Breast epithelium (tissue), 4 donors: ENCODE measurements at regions not wholly inside any gene's neighbourhood (a gene's known extent, or its start where the extent isn't known, plus 50 kb on each side); places are given as distances from the start of the nearest gene placed in this dataset.

Experiments used
- DNase-seq, 2 donors: peaks; one replicate each; pipeline ENCODE4 v3.0.0-alpha.2; 2019; ENCODE audit warnings: low spot score in 2 of 2
- H3K27ac ChIP-seq, 2 donors: fragments of 200-600 bp; sonication (generic) in 1 of 2; one replicate each; pipeline ENCODE4 v1.5.1; 2016 to 2019; ENCODE audit warnings: mild to moderate bottlenecking in 1 of 2
- H3K27me3 ChIP-seq, 2 donors: fragments of 200-600 bp; sonication (generic) in 1 of 2; one replicate each; pipeline versions ENCODE4 v1.5.1 to v1.6.0; 2017 to 2019; ENCODE audit warnings: control low read depth in 1 of 2, mild to moderate bottlenecking in 1 of 2
- H3K36me3 ChIP-seq: fragments of 200-600 bp; one replicate; pipeline ENCODE4 v1.5.1; 2019
- H3K4me1 ChIP-seq, 2 donors: fragments of 200-600 bp; sonication (generic); one replicate each; pipeline ENCODE4 v1.5.1; 2016 to 2019; ENCODE audit warnings: control low read depth in 1 of 2
- H3K4me3 ChIP-seq, 3 donors: fragments of 200-600 bp; sonication (generic); 1 replicate in 2 of 3; 2 replicates in 1 of 3; pipeline ENCODE4 v1.5.1; 2016 to 2019; ENCODE audit warnings: mild to moderate bottlenecking in 3 of 3, moderate library complexity in 2 of 3
- H3K9me3 ChIP-seq, 2 donors: fragments of 200-600 bp; sonication (generic) in 1 of 2; one replicate each; pipeline ENCODE4 v1.5.1; 2016 to 2019; ENCODE audit warnings: control low read depth in 1 of 2
- CTCF ChIP-seq, 3 donors: fragments of 450-650 bp; IDR thresholded peaks; one replicate each; pipeline ENCODE4 v1.5.1; 2016 to 2017; ENCODE audit warnings: antibody characterized with exemption in 3 of 3, mild to moderate bottlenecking in 3 of 3, moderate library complexity in 3 of 3
- POLR2A ChIP-seq: fragments of 450-650 bp; IDR thresholded peaks from one replicate; pipeline ENCODE4 v1.6.1; 2016; ENCODE audit warnings: antibody characterized with exemption, mild to moderate bottlenecking, moderate library complexity
- POLR2AphosphoS5 ChIP-seq, 3 donors: sonication (generic); formaldehyde crosslinking; IDR thresholded peaks; one replicate each; pipeline ENCODE4 v1.6.1; 2017; ENCODE audit warnings: antibody characterized with exemption in 3 of 3
- intact Hi-C: fragments of 100-400 bp; cut with DNase I; formaldehyde crosslinking; loops from one replicate; pipeline ENCODE4 v1.15.1; 2023; ENCODE audit warnings: low total_unique reads

GRCh38 chr2:57330447-57330846 is 716.2 kb upstream of the VRK2 start:
- Histone ChIP-seq H3K4me3 (no peak overlapping the region), H3K4me1 (no peaks in the 10 kb centered on the region), H3K36me3 (no peaks in the 10 kb centered on the region), H3K27ac (no peak overlapping the region), H3K27me3 (no peaks in the 10 kb centered on the region), H3K9me3 (no peaks in the 10 kb centered on the region)
- DNase-seq = no peak
- TF ChIP-seq POLR2A = no peak
- TF ChIP-seq POLR2AphosphoS5 (IDR thresholded peaks at IDR 0.05) = no peak
- TF ChIP-seq CTCF (IDR thresholded peaks at IDR 0.05) = no peak
- intact Hi-C loops = no loop called here

GRCh38 chr2:57333221-57333620 is 713.4 kb upstream of the VRK2 start:
- Histone ChIP-seq H3K9me3 (no peaks in the 10 kb centered on the region), H3K36me3 (no peaks in the 10 kb centered on the region), H3K4me3 (no peak overlapping the region), H3K27me3 (no peaks in the 10 kb centered on the region), H3K27ac (no peak overlapping the region), H3K4me1 (no peaks in the 10 kb centered on the region)
- no peak for DNase-seq
- intact Hi-C loops = no loop called here
- no peak for TF ChIP-seq POLR2A
- no peak for TF ChIP-seq POLR2AphosphoS5 (IDR thresholded peaks at IDR 0.05)
- TF ChIP-seq CTCF (IDR thresholded peaks at IDR 0.05) = no peak

- Histone ChIP-seq H3K36me3 (no peaks in the 10 kb centered on the region), H3K27ac (no peak overlapping the region), H3K4me1 (no peaks in the 10 kb centered on the region), H3K4me3 (no peak overlapping the region), H3K27me3 (no peaks in the 10 kb centered on the region), H3K9me3 (peaks cover 0 to 15% of the 10 kb centered on the region in 2 donors)
- no peak for TF ChIP-seq CTCF (IDR thresholded peaks at IDR 0.05)
- intact Hi-C loops = no loop called here
- no peak for DNase-seq
Measured at GRCh38 chr2:57343391-57344006, 703.1 kb upstream of the VRK2 start.

DNA sequence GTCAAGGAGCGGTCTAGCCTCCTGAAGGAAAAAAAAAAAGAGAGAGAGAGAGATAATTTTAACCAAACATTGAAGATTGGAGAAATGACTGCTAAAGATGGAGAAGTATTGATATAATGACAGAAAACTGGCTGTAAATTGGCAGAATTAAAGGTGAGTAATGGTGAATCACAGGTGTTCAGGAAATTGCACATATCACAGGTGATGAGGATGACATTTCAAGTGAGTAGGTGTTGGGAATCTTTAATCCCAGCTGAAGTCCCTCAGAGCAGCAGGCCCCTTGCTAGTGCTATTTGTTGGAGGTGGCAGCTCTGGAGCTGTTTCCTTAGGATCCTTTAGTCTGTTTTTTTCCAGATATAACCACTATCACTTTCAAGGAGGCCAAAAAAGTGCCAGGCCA is 678.4 kb upstream of the VRK2 start:
- no peaks in the 10 kb centered on the region for H3K27me3 ChIP-seq
- H3K9me3 ChIP-seq = no peaks in the 10 kb centered on the region
- H3K4me1 ChIP-seq = no peaks in the 10 kb centered on the region
- no peak overlapping the region for H3K27ac ChIP-seq
- intact Hi-C loops = no loop called here
- no peak overlapping the region for H3K4me3 ChIP-seq
- TF ChIP-seq CTCF (IDR thresholded peaks at IDR 0.05) (no peak), POLR2A (no peak), POLR2AphosphoS5 (IDR thresholded peaks at IDR 0.05) (no peak)
- H3K36me3 ChIP-seq = peaks cover 5% of the 10 kb centered on the region
- no peak for DNase-seq

GRCh38 chr2:57370882-57371585 is 675.6 kb upstream of the VRK2 start:
- TF ChIP-seq POLR2A (no peak), CTCF (IDR thresholded peaks at IDR 0.05) (no peak), POLR2AphosphoS5 (IDR thresholded peaks at IDR 0.05) (no peak)
- no peak for DNase-seq
- no peaks in the 10 kb centered on the region for H3K27me3 ChIP-seq
- intact Hi-C loops = no loop called here
- H3K27ac ChIP-seq = no peak overlapping the region
- no peaks in the 10 kb centered on the region for H3K9me3 ChIP-seq
- H3K4me1 ChIP-seq = no peaks in the 10 kb centered on the region
- H3K36me3 ChIP-seq = peaks cover under 1% of the 10 kb centered on the region
- no peak overlapping the region for H3K4me3 ChIP-seq
